OCI-LY3 (cell line): ENCODE measurements at regions not wholly inside any gene's neighbourhood (a gene's known extent, or its start where the extent isn't known, plus 50 kb on each side); places are given as distances from the start of the nearest gene placed in this dataset.

Experiments used
- EZH2phosphoT487 ChIP-seq: fragments of 200-600 bp; shearing (Covaris generic); IDR thresholded peaks from 2 replicates; pipeline ENCODE4 v1.6.1; 2018; ENCODE audit warnings: antibody characterized with exemption, mixed run types, low read depth
- TF ChIP-seq, protein P1 (sequence below): fragments of 200-600, 300-600 bp; sonication (generic); IDR thresholded peaks from 2 replicates; pipeline ENCODE4 v1.5.1; 2014; ENCODE audit warnings: antibody characterized with exemption, low read length, low read depth

DNA sequence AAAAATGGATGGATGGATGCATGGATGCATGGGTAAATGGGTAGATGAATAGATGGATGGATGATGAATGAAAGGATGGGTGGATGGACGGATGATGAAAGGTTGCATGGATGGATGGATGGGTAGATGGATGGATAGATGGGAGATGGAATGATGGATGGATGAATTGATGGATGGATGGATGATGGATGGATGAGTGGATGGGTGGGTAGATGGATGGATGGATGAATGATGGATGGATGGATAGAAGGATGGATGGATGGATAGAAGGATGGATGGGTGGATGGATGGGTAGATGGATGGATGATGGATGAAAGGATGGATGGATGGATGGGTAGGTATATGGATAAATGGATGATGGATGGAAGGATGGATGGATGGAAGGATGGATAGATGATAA lies 115.1 kb upstream of the LSM14A start:
- TF ChIP-seq, protein P1, sequence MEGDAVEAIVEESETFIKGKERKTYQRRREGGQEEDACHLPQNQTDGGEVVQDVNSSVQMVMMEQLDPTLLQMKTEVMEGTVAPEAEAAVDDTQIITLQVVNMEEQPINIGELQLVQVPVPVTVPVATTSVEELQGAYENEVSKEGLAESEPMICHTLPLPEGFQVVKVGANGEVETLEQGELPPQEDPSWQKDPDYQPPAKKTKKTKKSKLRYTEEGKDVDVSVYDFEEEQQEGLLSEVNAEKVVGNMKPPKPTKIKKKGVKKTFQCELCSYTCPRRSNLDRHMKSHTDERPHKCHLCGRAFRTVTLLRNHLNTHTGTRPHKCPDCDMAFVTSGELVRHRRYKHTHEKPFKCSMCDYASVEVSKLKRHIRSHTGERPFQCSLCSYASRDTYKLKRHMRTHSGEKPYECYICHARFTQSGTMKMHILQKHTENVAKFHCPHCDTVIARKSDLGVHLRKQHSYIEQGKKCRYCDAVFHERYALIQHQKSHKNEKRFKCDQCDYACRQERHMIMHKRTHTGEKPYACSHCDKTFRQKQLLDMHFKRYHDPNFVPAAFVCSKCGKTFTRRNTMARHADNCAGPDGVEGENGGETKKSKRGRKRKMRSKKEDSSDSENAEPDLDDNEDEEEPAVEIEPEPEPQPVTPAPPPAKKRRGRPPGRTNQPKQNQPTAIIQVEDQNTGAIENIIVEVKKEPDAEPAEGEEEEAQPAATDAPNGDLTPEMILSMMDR, result no peak
- no peak for TF ChIP-seq EZH2phosphoT487
